ENCODE measurements at regions not wholly inside any gene's neighbourhood (a gene's known extent, or its start where the extent isn't known, plus 50 kb on each side); places are given as distances from the start of the nearest gene placed in this dataset.

GRCh38 chr2:223389624-223390023, 212.5 kb downstream of the SCG2 start:
- Histone ChIP-seq H3K27ac (no peak overlapping the region), H3K27me3 (no peaks in the 10 kb centered on the region), H3K4me3 (no peak overlapping the region), H3K4me1 (no peaks in the 10 kb centered on the region), H3K9me3 (peaks cover 0 to 4% (median 0%) of the 10 kb centered on the region in 3 donors), H3K36me3 (no peaks in the 10 kb centered on the region)
- no peak for DNase-seq
- 79 to 94% methylated on average over 5 of the region's 5 CpGs for WGBS, 2 donors
- intact Hi-C loops (cut with DNase I) = no loop called here
- TF ChIP-seq CTCF (IDR thresholded peaks at IDR 0.05) (no peak), POLR2A (IDR thresholded peaks at IDR 0.05) (no peak)

GRCh38 chr2:223396993-223397392, 205.2 kb downstream of the SCG2 start:
- H3K27me3 ChIP-seq = no peaks in the 10 kb centered on the region
- H3K4me1 ChIP-seq = no peaks in the 10 kb centered on the region
- no peak for DNase-seq
- no peak overlapping the region for H3K4me3 ChIP-seq
- intact Hi-C loops (cut with DNase I) = no loop called here
- peaks cover 0 to 4% (median 0%) of the 10 kb centered on the region in 3 donors for H3K9me3 ChIP-seq
- TF ChIP-seq POLR2A (IDR thresholded peaks at IDR 0.05) = no peak
- TF ChIP-seq CTCF (IDR thresholded peaks at IDR 0.05) = no peak
- H3K36me3 ChIP-seq = no peaks in the 10 kb centered on the region
- H3K27ac ChIP-seq = no peak overlapping the region
- 67 to 69% methylated on average over 2 of the region's 2 CpGs for WGBS, 2 donors

- Histone ChIP-seq H3K4me1 (no peaks in the 10 kb centered on the region), H3K27ac (no peak overlapping the region), H3K27me3 (no peaks in the 10 kb centered on the region), H3K36me3 (no peaks in the 10 kb centered on the region), H3K4me3 (no peak overlapping the region), H3K9me3 (no peaks in the 10 kb centered on the region)
- DNase-seq = no peak
- intact Hi-C loops (cut with DNase I) = no loop called here
- WGBS, 2 donors = 44 to 66% methylated on average over 3 of the region's 3 CpGs
- TF ChIP-seq POLR2A (IDR thresholded peaks at IDR 0.05) (no peak), CTCF (IDR thresholded peaks at IDR 0.05) (no peak)
Measured at GRCh38 chr2:223399357-223399957, 202.7 kb downstream of the SCG2 start.

GRCh38 chr2:223404616-223405015, 197.5 kb downstream of the SCG2 start:
- Histone ChIP-seq H3K27ac (no peak overlapping the region), H3K36me3 (no peaks in the 10 kb centered on the region), H3K4me3 (no peak overlapping the region), H3K4me1 (no peaks in the 10 kb centered on the region), H3K27me3 (no peaks in the 10 kb centered on the region), H3K9me3 (no peaks in the 10 kb centered on the region)
- TF ChIP-seq POLR2A (IDR thresholded peaks at IDR 0.05) (no peak), CTCF (IDR thresholded peaks at IDR 0.05) (no peak)
- no peak for DNase-seq
- WGBS, 2 donors = 92 to 95% methylated on average over 1 of the region's 1 CpG
- intact Hi-C loops (cut with DNase I) = no loop called here

GRCh38 chr2:223414646-223415045, 187.5 kb downstream of the SCG2 start:
- Histone ChIP-seq H3K27me3 (no peaks in the 10 kb centered on the region), H3K9me3 (no peaks in the 10 kb centered on the region), H3K4me3 (no peak overlapping the region), H3K36me3 (no peaks in the 10 kb centered on the region), H3K4me1 (peaks cover 0 to 11% (median 0%) of the 10 kb centered on the region in 3 donors), H3K27ac (peak overlapping the region in 3 of 4 donors; percentile 28 to 69 (median 49))
- intact Hi-C loops (cut with DNase I) = no loop called here
- no peak for DNase-seq
- TF ChIP-seq POLR2A (IDR thresholded peaks at IDR 0.05) (no peak), CTCF (IDR thresholded peaks at IDR 0.05) (no peak)
- WGBS, 2 donors = 40% methylated on average over 2 of the region's 2 CpGs; no CpG with 5 or more reads in 1 of the 2 donors
